Small intestine (tissue), 7 donors: ENCODE measurements at regions not wholly inside any gene's neighbourhood (a gene's known extent, or its start where the extent isn't known, plus 50 kb on each side); places are given as distances from the start of the nearest gene placed in this dataset.
"Not testable (repeated sequence)": the region's sequence is repeated elsewhere in the genome, so short reads cannot be mapped to it uniquely, and the experiment has no call there.

ENCODE experiments used
- DNase-seq, 2 donors: peaks; one replicate each; pipeline versions ENCODE4 v3.0.0 to v3.0.0-alpha.2; 2013
- FAIRE-seq: peaks from 2 replicates; lab custom pipeline; 2012; peaks lifted over from hg19 to GRCh38; lab: Jason Lieb, UNC
- H3K27ac ChIP-seq, 3 donors: one replicate each; pipeline ENCODE4 v1.5.1; 2013; ENCODE audit warnings: low read length in 2 of 3, mild to moderate bottlenecking in 2 of 3, control low read depth in 1 of 3, inconsistent platforms in 1 of 3, low read depth in 1 of 3, moderate library complexity in 1 of 3
- H3K27me3 ChIP-seq, 3 donors: one replicate each; pipeline ENCODE4 v1.6.1; 2013; ENCODE audit warnings: low read length in 3 of 3, inconsistent platforms in 1 of 3; ENCODE audit not compliant: control insufficient read depth in 3 of 3, insufficient read depth in 3 of 3
- H3K36me3 ChIP-seq, 3 donors: one replicate each; pipeline ENCODE4 v1.6.1; 2013; ENCODE audit warnings: low read length in 3 of 3, inconsistent platforms in 1 of 3, low read depth in 1 of 3, mild to moderate bottlenecking in 1 of 3, moderate library complexity in 1 of 3; ENCODE audit not compliant: control insufficient read depth in 3 of 3, insufficient read depth in 2 of 3
- H3K4me1 ChIP-seq, 3 donors: one replicate each; pipeline ENCODE4 v1.6.1; 2013; ENCODE audit warnings: low read length in 2 of 3, inconsistent platforms in 1 of 3, low read depth in 1 of 3, mild to moderate bottlenecking in 1 of 3, moderate library complexity in 1 of 3; ENCODE audit not compliant: control insufficient read depth in 3 of 3, insufficient read depth in 2 of 3
- H3K4me3 ChIP-seq, 3 donors: one replicate each; pipeline ENCODE4 v1.5.1; 2013; ENCODE audit warnings: low read length in 3 of 3, control low read depth in 1 of 3, inconsistent platforms in 1 of 3, low read depth in 1 of 3, mild to moderate bottlenecking in 1 of 3, moderate library complexity in 1 of 3
- H3K9me3 ChIP-seq, 2 donors: one replicate each; pipeline ENCODE4 v1.6.1; 2013; ENCODE audit warnings: low read depth in 1 of 2, low read length in 1 of 2; ENCODE audit not compliant: control insufficient read depth in 2 of 2, insufficient read depth in 1 of 2
- WGBS, 3 donors: extraction: QIAGEN DNeasy Blood & Tissue Kit; methylation state at CpG; one replicate each; pipeline ENCODE4 v1.1.7; 2013; 5-methylcytosine and 5-hydroxymethylcytosine counted together
- donor health status: healthy with polysubstance abuse.
- donor health status: control.
- donor health status: control.
- donor health status: Bipolar disorder and iron deficiency.
- donor health status: healthy.

GRCh38 chr2:8559805-8560204 lies 122.1 kb upstream of the ID2 start:
- peak; percentile 82 for FAIRE-seq
- H3K4me1 ChIP-seq: no peaks in the 10 kb centered on the region
- 3 to 53% (median 35%) methylated on average over 1 of the region's 1 CpG for WGBS, 3 donors
- H3K9me3 ChIP-seq: peaks cover 0 to 20% of the 10 kb centered on the region in 2 donors
- H3K4me3 ChIP-seq: no peak overlapping the region
- DNase-seq: no peak
- no peak overlapping the region for H3K27ac ChIP-seq
- H3K27me3 ChIP-seq: no peaks in the 10 kb centered on the region
- H3K36me3 ChIP-seq: peaks cover 0 to 6% (median 0%) of the 10 kb centered on the region in 3 donors

GRCh38 chr2:8561692-8562091 lies 120.2 kb upstream of the ID2 start:
- H3K27ac ChIP-seq, H3K36me3 ChIP-seq, H3K4me3 ChIP-seq, FAIRE-seq, H3K4me1 ChIP-seq, H3K27me3 ChIP-seq, DNase-seq: not testable (repeated sequence)
- peaks cover 0 to 17% of the 10 kb centered on the region in 2 donors for H3K9me3 ChIP-seq
- WGBS, 3 donors: 92 to 100% (median 97%) methylated on average over 1 of the region's 2 CpGs

- Histone ChIP-seq H3K27me3 (no peaks in the 10 kb centered on the region), H3K4me3 (no peak overlapping the region), H3K36me3 (peaks cover 0 to 10% (median 0%) of the 10 kb centered on the region in 3 donors), H3K4me1 (no peaks in the 10 kb centered on the region), H3K27ac (no peak overlapping the region), H3K9me3 (peaks cover 0 to 5% of the 10 kb centered on the region in 2 donors)
- FAIRE-seq (no peak), DNase-seq (no peak)
- 90 to 96% (median 95%) methylated on average over 9 of the region's 9 CpGs for WGBS, 3 donors
Observed at GRCh38 chr2:8563814-8564474, 117.9 kb upstream of the ID2 start.

GRCh38 chr2:8564475-8564874 lies 117.4 kb upstream of the ID2 start:
- peaks cover 0 to 1% of the 10 kb centered on the region in 2 donors for H3K9me3 ChIP-seq
- FAIRE-seq (no peak), DNase-seq (no peak)
- H3K4me1 ChIP-seq: no peaks in the 10 kb centered on the region
- H3K27me3 ChIP-seq: no peaks in the 10 kb centered on the region
- WGBS, 3 donors: 97 to 100% (median 98%) methylated on average over 9 of the region's 9 CpGs
- H3K27ac ChIP-seq: no peak overlapping the region
- H3K36me3 ChIP-seq: peaks cover 0 to 10% (median 0%) of the 10 kb centered on the region in 3 donors
- H3K4me3 ChIP-seq: no peak overlapping the region

GRCh38 chr2:8565399-8566154 lies 116.3 kb upstream of the ID2 start:
- 85 to 88% (median 85%) methylated on average over 13 of the region's 13 CpGs for WGBS, 3 donors
- Histone ChIP-seq H3K4me1 (no peaks in the 10 kb centered on the region), H3K9me3 (no peaks in the 10 kb centered on the region), H3K36me3 (peaks cover 0 to 14% (median 0%) of the 10 kb centered on the region in 3 donors), H3K27me3 (no peaks in the 10 kb centered on the region), H3K4me3 (no peak overlapping the region), H3K27ac (no peak overlapping the region)
- no peak for FAIRE-seq
- no peak for DNase-seq

- H3K4me1 ChIP-seq: no peaks in the 10 kb centered on the region
- DNase-seq (no peak), FAIRE-seq (no peak)
- H3K27ac ChIP-seq: no peak overlapping the region
- H3K36me3 ChIP-seq: peaks cover 0 to 17% (median 0%) of the 10 kb centered on the region in 3 donors
- no peak overlapping the region for H3K4me3 ChIP-seq
- no peaks in the 10 kb centered on the region for H3K9me3 ChIP-seq
- 90 to 94% (median 94%) methylated on average over 4 of the region's 4 CpGs for WGBS, 3 donors
- no peaks in the 10 kb centered on the region for H3K27me3 ChIP-seq
Observed at GRCh38 chr2:8566155-8566670, 115.6 kb upstream of the ID2 start.

GRCh38 chr2:8566774-8567468 lies 114.9 kb upstream of the ID2 start:
- FAIRE-seq (no peak), DNase-seq (no peak)
- Histone ChIP-seq H3K9me3 (no peaks in the 10 kb centered on the region), H3K36me3 (peaks cover 0 to 17% (median 0%) of the 10 kb centered on the region in 3 donors), H3K4me3 (no peak overlapping the region), H3K27me3 (no peaks in the 10 kb centered on the region), H3K4me1 (peaks cover 0 to 4% (median 0%) of the 10 kb centered on the region in 3 donors), H3K27ac (no peak overlapping the region)
- 87 to 90% (median 90%) methylated on average over 15 of the region's 15 CpGs for WGBS, 3 donors
